Esophagus muscularis mucosa (tissue), 2 donors: ENCODE measurements at regions not wholly inside any gene's neighbourhood (a gene's known extent, or its start where the extent isn't known, plus 50 kb on each side); places are given as distances from the start of the nearest gene placed in this dataset.

Source experiments
- EP300 ChIP-seq: sonication (generic); formaldehyde crosslinking; IDR thresholded peaks from one replicate; pipeline ENCODE4 v1.6.1; 2017; ENCODE audit warnings: antibody characterized with exemption
- POLR2A ChIP-seq: fragments of 450-650 bp; IDR thresholded peaks from one replicate; pipeline ENCODE4 v1.6.1; 2017; ENCODE audit warnings: antibody characterized with exemption, moderate library complexity, mild to moderate bottlenecking, low read depth

DNA sequence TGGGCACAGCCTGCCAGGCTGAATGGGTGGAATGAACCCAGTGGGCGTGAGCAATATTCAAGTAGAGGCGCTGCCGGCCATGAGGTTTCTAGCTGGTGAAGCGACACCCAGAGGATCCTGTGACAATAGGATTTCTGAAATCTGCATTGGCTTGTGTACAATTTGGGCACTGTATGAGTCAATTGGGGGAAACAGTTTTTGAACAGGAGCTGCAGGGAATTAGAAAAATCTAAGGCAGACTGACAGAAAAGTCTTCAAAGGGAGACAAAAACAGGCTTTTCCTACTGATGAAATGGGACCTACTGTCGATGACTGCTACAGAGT is 145.2 kb downstream of the GPCPD1 start:
- TF ChIP-seq POLR2A (no peak), EP300 (no peak)
